HEK293 (cell line): ENCODE measurements at regions not wholly inside any gene's neighbourhood (a gene's known extent, or its start where the extent isn't known, plus 50 kb on each side); places are given as distances from the start of the nearest gene placed in this dataset.

Source experiments
- CTCF ChIA-PET: fragments of 350-600 bp; formaldehyde crosslinking; extraction: SDS; loops from one replicate; lab custom pipeline; 2021; ENCODE audit warnings: antibody characterized with exemption; lab: Yijun Ruan, JAX
- POLR2A ChIA-PET: fragments of 300-600 bp; formaldehyde crosslinking; extraction: SDS; loops from one replicate; lab custom pipeline; 2020; ENCODE audit warnings: antibody characterized with exemption, inconsistent platforms; lab: Yijun Ruan, JAX
- H3K27ac ChIP-seq: fragments of 200-500 bp; sonication (Bioruptor generic); 2 replicates; pipeline ENCODE4 v1.5.1; 2014; ENCODE audit warnings: low read depth, low read length, control low read depth, inconsistent platforms; ENCODE audit errors: extremely low read depth
- H3K36me3 ChIP-seq, 2 experiments: fragments of 200-500 bp in 1 of 2; sonication (Bioruptor generic) in 1 of 2; 1 replicate in 1 of 2; 2 replicates in 1 of 2; pipeline ENCODE4 v1.5.1; 2014 to 2017; ENCODE audit warnings: inconsistent platforms in 2 of 2, low read length in 2 of 2; ENCODE audit not compliant: control insufficient read depth in 2 of 2, insufficient read depth in 1 of 2
- H3K4me1 ChIP-seq: fragments of 200-500 bp; sonication (Bioruptor generic); 2 replicates; pipeline ENCODE4 v1.5.1; 2014; ENCODE audit warnings: mild to moderate bottlenecking, low read length, inconsistent platforms; ENCODE audit not compliant: control insufficient read depth, insufficient read depth
- H3K4me3 ChIP-seq: 2 replicates; pipeline ENCODE4 v1.5.1; 2011; ENCODE audit warnings: low read depth, mild to moderate bottlenecking, control low read depth, low read length, moderate library complexity
- H3K9me3 ChIP-seq: fragments of 200-500 bp; sonication (Bioruptor generic); 2 replicates; pipeline ENCODE4 v1.5.1; 2014; ENCODE audit warnings: low read depth, low read length, inconsistent platforms; ENCODE audit not compliant: control insufficient read depth, insufficient read depth
- GFI1B ChIP-seq: fragments of 450-650 bp; formaldehyde crosslinking; IDR thresholded peaks from 2 replicates; pipeline ENCODE4 v1.5.1; 2016; ENCODE audit warnings: missing biosample characterization, missing genetic modification characterization
- KLF9 ChIP-seq: fragments of 450-650 bp; formaldehyde crosslinking; IDR thresholded peaks from 2 replicates; pipeline ENCODE4 v1.5.1; 2016; ENCODE audit warnings: missing biosample characterization, missing genetic modification characterization, low read depth
- OVOL3 ChIP-seq: fragments of 450-650 bp; formaldehyde crosslinking; IDR thresholded peaks from 2 replicates; pipeline ENCODE4 v1.5.1; 2016; ENCODE audit warnings: missing biosample characterization, missing genetic modification characterization
- WT1 ChIP-seq: fragments of 450-650 bp; formaldehyde crosslinking; IDR thresholded peaks from 2 replicates; pipeline ENCODE4 v1.5.1; 2016; ENCODE audit warnings: missing biosample characterization, missing genetic modification characterization
- ZEB2 ChIP-seq: fragments of 450-650 bp; formaldehyde crosslinking; IDR thresholded peaks from 2 replicates; pipeline ENCODE4 v1.5.1; 2016; ENCODE audit warnings: missing biosample characterization, missing genetic modification characterization
- ZFP37 ChIP-seq: fragments of 450-650 bp; formaldehyde crosslinking; IDR thresholded peaks from 2 replicates; pipeline ENCODE4 v1.5.1; 2016; ENCODE audit warnings: missing biosample characterization, missing genetic modification characterization
- ZNF112 ChIP-seq: fragments of 450-650 bp; formaldehyde crosslinking; IDR thresholded peaks from 2 replicates; pipeline ENCODE4 v1.5.0; 2017; ENCODE audit warnings: missing biosample characterization, missing genetic modification characterization
- ZNF2 ChIP-seq: fragments of 450-650 bp; formaldehyde crosslinking; IDR thresholded peaks from 2 replicates; pipeline ENCODE4 v1.5.1; 2016; ENCODE audit warnings: missing biosample characterization, missing genetic modification characterization
- ZNF350 ChIP-seq: fragments of 450-650 bp; formaldehyde crosslinking; IDR thresholded peaks from 2 replicates; pipeline ENCODE4 v1.5.0; 2017; ENCODE audit warnings: missing biosample characterization, mild to moderate bottlenecking, missing genetic modification characterization
- ZNF529 ChIP-seq: fragments of 450-650 bp; formaldehyde crosslinking; IDR thresholded peaks from 2 replicates; pipeline ENCODE4 v1.5.1; 2017; ENCODE audit warnings: missing genetic modification characterization, missing biosample characterization; ENCODE audit not compliant: insufficient replicate concordance
- ZNF549 ChIP-seq: fragments of 450-650 bp; IDR thresholded peaks from 2 replicates; pipeline ENCODE4 v1.5.1; 2018; ENCODE audit warnings: missing biosample characterization, missing genetic modification characterization, mild to moderate bottlenecking, inconsistent platforms, moderate library complexity
- ZNF558 ChIP-seq: fragments of 450-650 bp; formaldehyde crosslinking; IDR thresholded peaks from 2 replicates; pipeline ENCODE4 v1.5.1; 2016; ENCODE audit warnings: missing biosample characterization, missing genetic modification characterization
- ZNF561 ChIP-seq: fragments of 450-650 bp; IDR thresholded peaks from 2 replicates; pipeline ENCODE4 v1.5.1; 2018; ENCODE audit warnings: missing biosample characterization, missing genetic modification characterization, borderline replicate concordance
- ZNF654 ChIP-seq: fragments of 450-650 bp; formaldehyde crosslinking; IDR thresholded peaks from 2 replicates; pipeline ENCODE4 v1.5.1; 2016; ENCODE audit warnings: low read depth, missing biosample characterization, missing genetic modification characterization
- TF ChIP-seq, protein P1 (sequence below): fragments of 450-650 bp; formaldehyde crosslinking; IDR thresholded peaks from 2 replicates; pipeline ENCODE4 v1.5.1; 2017; ENCODE audit warnings: missing biosample characterization, missing genetic modification characterization
- TF ChIP-seq, protein P2 (sequence below): fragments of 450-650 bp; formaldehyde crosslinking; IDR thresholded peaks from 2 replicates; pipeline ENCODE4 v1.5.0; 2017; ENCODE audit warnings: missing biosample characterization, missing genetic modification characterization, borderline replicate concordance
- TF ChIP-seq, protein P3 (sequence below): fragments of 450-650 bp; formaldehyde crosslinking; conservative IDR thresholded peaks from 2 replicates; pipeline ENCODE4 v1.5.1; 2016; ENCODE audit warnings: low read depth, missing biosample characterization, missing genetic modification characterization
- TF ChIP-seq, protein P4 (sequence below): fragments of 450-650 bp; formaldehyde crosslinking; IDR thresholded peaks from 2 replicates; pipeline ENCODE4 v1.5.1; 2016; ENCODE audit warnings: missing biosample characterization, missing genetic modification characterization
- TF ChIP-seq, protein P5 (sequence below): fragments of 450-650 bp; formaldehyde crosslinking; IDR thresholded peaks from 2 replicates; pipeline ENCODE4 v1.5.1; 2017; ENCODE audit warnings: missing biosample characterization, missing genetic modification characterization
- TF ChIP-seq, protein P6 (sequence below): fragments of 450-650 bp; formaldehyde crosslinking; IDR thresholded peaks from 2 replicates; pipeline ENCODE4 v1.5.1; 2016; ENCODE audit warnings: missing biosample characterization, missing genetic modification characterization

DNA sequence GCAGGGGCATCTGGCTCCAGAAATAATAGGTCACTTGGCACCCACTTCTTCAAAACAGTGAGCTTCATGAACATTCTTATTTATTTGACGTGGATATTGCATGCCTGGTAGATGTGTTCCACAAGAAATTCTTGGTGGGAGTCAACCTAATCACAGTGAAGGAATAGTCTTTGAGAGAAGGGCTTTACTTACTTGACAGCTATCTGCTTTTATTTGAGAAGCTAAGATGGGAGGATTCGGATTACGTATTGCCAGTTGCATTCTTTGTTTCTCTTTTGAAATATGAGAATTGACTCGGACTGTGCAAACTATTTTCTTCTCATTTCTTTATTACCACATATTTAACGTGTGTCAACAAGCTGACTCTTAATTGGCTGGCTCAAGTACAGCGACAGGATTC, 117.2 kb downstream of the FASLG start:
- Histone ChIP-seq H3K27ac (no peak overlapping the region), H3K4me3 (no peak overlapping the region), H3K4me1 (no peaks in the 10 kb centered on the region), H3K36me3 (no peaks in the 10 kb centered on the region), H3K9me3 (no peaks in the 10 kb centered on the region)
- ChIA-PET POLR2A (no interaction called here), CTCF (no interaction called here)
- TF ChIP-seq ZNF561 (tag by site-specific recombination) (no peak), ZNF558 (no peak), ZFP37 (tag by site-specific recombination) (no peak), ZNF529 (tag by site-specific recombination) (no peak), OVOL3 (tag by site-specific recombination) (no peak), ZNF350 (tag by site-specific recombination) (0 out of 2 replicates have a peak, but pooled peaks have one; percentile 45), WT1 (peak; percentile 87), ZNF654 (tag by site-specific recombination) (no peak; the same call in 1 of the 2 replicates), ZNF112 (tag by site-specific recombination) (no peak), KLF9 (tag by site-specific recombination) (no peak), GFI1B (no peak), ZNF2 (tag by site-specific recombination) (no peak), ZNF549 (tag by site-specific recombination) (no peak), ZEB2 (tag by site-specific recombination) (no peak)
- TF ChIP-seq, protein P1, sequence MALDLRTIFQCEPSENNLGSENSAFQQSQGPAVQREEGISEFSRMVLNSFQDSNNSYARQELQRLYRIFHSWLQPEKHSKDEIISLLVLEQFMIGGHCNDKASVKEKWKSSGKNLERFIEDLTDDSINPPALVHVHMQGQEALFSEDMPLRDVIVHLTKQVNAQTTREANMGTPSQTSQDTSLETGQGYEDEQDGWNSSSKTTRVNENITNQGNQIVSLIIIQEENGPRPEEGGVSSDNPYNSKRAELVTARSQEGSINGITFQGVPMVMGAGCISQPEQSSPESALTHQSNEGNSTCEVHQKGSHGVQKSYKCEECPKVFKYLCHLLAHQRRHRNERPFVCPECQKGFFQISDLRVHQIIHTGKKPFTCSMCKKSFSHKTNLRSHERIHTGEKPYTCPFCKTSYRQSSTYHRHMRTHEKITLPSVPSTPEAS (tag by site-specific recombination) = no peak
- TF ChIP-seq, protein P2, sequence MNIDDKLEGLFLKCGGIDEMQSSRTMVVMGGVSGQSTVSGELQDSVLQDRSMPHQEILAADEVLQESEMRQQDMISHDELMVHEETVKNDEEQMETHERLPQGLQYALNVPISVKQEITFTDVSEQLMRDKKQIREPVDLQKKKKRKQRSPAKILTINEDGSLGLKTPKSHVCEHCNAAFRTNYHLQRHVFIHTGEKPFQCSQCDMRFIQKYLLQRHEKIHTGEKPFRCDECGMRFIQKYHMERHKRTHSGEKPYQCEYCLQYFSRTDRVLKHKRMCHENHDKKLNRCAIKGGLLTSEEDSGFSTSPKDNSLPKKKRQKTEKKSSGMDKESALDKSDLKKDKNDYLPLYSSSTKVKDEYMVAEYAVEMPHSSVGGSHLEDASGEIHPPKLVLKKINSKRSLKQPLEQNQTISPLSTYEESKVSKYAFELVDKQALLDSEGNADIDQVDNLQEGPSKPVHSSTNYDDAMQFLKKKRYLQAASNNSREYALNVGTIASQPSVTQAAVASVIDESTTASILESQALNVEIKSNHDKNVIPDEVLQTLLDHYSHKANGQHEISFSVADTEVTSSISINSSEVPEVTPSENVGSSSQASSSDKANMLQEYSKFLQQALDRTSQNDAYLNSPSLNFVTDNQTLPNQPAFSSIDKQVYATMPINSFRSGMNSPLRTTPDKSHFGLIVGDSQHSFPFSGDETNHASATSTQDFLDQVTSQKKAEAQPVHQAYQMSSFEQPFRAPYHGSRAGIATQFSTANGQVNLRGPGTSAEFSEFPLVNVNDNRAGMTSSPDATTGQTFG (tag by site-specific recombination) = no peak
- TF ChIP-seq, protein P3, sequence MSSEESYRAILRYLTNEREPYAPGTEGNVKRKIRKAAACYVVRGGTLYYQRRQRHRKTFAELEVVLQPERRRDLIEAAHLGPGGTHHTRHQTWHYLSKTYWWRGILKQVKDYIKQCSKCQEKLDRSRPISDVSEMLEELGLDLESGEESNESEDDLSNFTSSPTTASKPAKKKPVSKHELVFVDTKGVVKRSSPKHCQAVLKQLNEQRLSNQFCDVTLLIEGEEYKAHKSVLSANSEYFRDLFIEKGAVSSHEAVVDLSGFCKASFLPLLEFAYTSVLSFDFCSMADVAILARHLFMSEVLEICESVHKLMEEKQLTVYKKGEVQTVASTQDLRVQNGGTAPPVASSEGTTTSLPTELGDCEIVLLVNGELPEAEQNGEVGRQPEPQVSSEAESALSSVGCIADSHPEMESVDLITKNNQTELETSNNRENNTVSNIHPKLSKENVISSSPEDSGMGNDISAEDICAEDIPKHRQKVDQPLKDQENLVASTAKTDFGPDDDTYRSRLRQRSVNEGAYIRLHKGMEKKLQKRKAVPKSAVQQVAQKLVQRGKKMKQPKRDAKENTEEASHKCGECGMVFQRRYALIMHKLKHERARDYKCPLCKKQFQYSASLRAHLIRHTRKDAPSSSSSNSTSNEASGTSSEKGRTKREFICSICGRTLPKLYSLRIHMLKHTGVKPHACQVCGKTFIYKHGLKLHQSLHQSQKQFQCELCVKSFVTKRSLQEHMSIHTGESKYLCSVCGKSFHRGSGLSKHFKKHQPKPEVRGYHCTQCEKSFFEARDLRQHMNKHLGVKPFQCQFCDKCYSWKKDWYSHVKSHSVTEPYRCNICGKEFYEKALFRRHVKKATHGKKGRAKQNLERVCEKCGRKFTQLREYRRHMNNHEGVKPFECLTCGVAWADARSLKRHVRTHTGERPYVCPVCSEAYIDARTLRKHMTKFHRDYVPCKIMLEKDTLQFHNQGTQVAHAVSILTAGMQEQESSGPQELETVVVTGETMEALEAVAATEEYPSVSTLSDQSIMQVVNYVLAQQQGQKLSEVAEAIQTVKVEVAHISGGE (tag by site-specific recombination) = no peak
- TF ChIP-seq, protein P4, sequence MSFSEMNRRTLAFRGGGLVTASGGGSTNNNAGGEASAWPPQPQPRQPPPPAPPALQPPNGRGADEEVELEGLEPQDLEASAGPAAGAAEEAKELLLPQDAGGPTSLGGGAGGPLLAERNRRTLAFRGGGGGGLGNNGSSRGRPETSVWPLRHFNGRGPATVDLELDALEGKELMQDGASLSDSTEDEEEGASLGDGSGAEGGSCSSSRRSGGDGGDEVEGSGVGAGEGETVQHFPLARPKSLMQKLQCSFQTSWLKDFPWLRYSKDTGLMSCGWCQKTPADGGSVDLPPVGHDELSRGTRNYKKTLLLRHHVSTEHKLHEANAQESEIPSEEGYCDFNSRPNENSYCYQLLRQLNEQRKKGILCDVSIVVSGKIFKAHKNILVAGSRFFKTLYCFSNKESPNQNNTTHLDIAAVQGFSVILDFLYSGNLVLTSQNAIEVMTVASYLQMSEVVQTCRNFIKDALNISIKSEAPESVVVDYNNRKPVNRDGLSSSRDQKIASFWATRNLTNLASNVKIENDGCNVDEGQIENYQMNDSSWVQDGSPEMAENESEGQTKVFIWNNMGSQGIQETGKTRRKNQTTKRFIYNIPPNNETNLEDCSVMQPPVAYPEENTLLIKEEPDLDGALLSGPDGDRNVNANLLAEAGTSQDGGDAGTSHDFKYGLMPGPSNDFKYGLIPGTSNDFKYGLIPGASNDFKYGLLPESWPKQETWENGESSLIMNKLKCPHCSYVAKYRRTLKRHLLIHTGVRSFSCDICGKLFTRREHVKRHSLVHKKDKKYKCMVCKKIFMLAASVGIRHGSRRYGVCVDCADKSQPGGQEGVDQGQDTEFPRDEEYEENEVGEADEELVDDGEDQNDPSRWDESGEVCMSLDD = no peak
- TF ChIP-seq, protein P5, sequence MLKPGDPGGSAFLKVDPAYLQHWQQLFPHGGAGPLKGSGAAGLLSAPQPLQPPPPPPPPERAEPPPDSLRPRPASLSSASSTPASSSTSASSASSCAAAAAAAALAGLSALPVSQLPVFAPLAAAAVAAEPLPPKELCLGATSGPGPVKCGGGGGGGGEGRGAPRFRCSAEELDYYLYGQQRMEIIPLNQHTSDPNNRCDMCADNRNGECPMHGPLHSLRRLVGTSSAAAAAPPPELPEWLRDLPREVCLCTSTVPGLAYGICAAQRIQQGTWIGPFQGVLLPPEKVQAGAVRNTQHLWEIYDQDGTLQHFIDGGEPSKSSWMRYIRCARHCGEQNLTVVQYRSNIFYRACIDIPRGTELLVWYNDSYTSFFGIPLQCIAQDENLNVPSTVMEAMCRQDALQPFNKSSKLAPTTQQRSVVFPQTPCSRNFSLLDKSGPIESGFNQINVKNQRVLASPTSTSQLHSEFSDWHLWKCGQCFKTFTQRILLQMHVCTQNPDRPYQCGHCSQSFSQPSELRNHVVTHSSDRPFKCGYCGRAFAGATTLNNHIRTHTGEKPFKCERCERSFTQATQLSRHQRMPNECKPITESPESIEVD (tag by site-specific recombination) = 0 out of 2 replicates have a peak, but pooled peaks have one; percentile 19
- TF ChIP-seq, protein P6, sequence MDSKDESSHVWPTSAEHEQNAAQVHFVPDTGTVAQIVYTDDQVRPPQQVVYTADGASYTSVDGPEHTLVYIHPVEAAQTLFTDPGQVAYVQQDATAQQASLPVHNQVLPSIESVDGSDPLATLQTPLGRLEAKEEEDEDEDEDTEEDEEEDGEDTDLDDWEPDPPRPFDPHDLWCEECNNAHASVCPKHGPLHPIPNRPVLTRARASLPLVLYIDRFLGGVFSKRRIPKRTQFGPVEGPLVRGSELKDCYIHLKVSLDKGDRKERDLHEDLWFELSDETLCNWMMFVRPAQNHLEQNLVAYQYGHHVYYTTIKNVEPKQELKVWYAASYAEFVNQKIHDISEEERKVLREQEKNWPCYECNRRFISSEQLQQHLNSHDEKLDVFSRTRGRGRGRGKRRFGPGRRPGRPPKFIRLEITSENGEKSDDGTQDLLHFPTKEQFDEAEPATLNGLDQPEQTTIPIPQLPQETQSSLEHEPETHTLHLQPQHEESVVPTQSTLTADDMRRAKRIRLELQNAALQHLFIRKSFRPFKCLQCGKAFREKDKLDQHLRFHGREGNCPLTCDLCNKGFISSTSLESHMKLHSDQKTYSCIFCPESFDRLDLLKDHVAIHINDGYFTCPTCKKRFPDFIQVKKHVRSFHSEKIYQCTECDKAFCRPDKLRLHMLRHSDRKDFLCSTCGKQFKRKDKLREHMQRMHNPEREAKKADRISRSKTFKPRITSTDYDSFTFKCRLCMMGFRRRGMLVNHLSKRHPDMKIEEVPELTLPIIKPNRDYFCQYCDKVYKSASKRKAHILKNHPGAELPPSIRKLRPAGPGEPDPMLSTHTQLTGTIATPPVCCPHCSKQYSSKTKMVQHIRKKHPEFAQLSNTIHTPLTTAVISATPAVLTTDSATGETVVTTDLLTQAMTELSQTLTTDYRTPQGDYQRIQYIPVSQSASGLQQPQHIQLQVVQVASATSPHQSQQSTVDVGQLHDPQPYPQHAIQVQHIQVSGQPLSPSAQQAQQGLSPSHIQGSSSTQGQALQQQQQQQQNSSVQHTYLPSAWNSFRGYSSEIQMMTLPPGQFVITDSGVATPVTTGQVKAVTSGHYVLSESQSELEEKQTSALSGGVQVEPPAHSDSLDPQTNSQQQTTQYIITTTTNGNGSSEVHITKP (tag by site-specific recombination) = no peak
